GM10266 (cell line): ENCODE measurements at regions not wholly inside any gene's neighbourhood (a gene's known extent, or its start where the extent isn't known, plus 50 kb on each side); places are given as distances from the start of the nearest gene placed in this dataset.

ENCODE experiments used
- DNase-seq: peaks from one replicate; pipeline ENCODE4 v3.0.0; 2012; ENCODE audit errors: extremely low spot score
- CTCF ChIP-seq: IDR thresholded peaks from 2 replicates; pipeline ENCODE4 v1.5.1; 2012; ENCODE audit warnings: mild to moderate bottlenecking, low read depth; ENCODE audit not compliant: control insufficient read depth, insufficient read depth; ENCODE audit errors: missing control alignments

- TF ChIP-seq CTCF, result no peak
- no peak for DNase-seq
Observed at GRCh38 chr5:171595801-171596231, 176.4 kb downstream of the FGF18 start.

GRCh38 chr5:171596391-171596878 is 177.0 kb downstream of the FGF18 start:
- TF ChIP-seq CTCF, result no peak
- no peak for DNase-seq

- no peak for DNase-seq
Observed at GRCh38 chr5:171597946-171598640, 178.6 kb downstream of the FGF18 start.

GRCh38 chr5:171598641-171599152 is 179.2 kb downstream of the FGF18 start:
- TF ChIP-seq CTCF, result no peak
- DNase-seq, result no peak

More at GRCh38 chr5:171597946-171598640, 178.6 kb downstream of the FGF18 start:
- TF ChIP-seq CTCF, result peak; percentile 9

- TF ChIP-seq CTCF, result no peak
- no peak for DNase-seq
Observed at GRCh38 chr5:171599411-171599810, 180.0 kb downstream of the FGF18 start.

- TF ChIP-seq CTCF, result no peak
- DNase-seq, result no peak
Observed at GRCh38 chr5:171599957-171600612, 180.6 kb downstream of the FGF18 start.

- TF ChIP-seq CTCF, result no peak
- no peak for DNase-seq
Observed at GRCh38 chr5:171600741-171601265, 181.4 kb downstream of the FGF18 start.
